Left ventricle myocardium inferior (tissue), 1 donor: ENCODE measurements at regions not wholly inside any gene's neighbourhood (a gene's known extent, or its start where the extent isn't known, plus 50 kb on each side); places are given as distances from the start of the nearest gene placed in this dataset.

Source experiments
- DNase-seq: peaks from one replicate; pipeline ENCODE4 v3.0.0-alpha.2; 2020
- H3K27ac ChIP-seq: fragments of 200-600 bp; replicated peaks from 2 replicates; pipeline ENCODE4 v1.8.0; 2021
- H3K27me3 ChIP-seq: fragments of 200-600 bp; 2 replicates; pipeline ENCODE4 v1.8.0; 2021; ENCODE audit warnings: low read depth
- H3K36me3 ChIP-seq: fragments of 200-600 bp; 2 replicates; pipeline ENCODE4 v1.8.0; 2021
- H3K4me1 ChIP-seq: fragments of 200-600 bp; 2 replicates; pipeline ENCODE4 v1.8.0; 2021
- H3K4me3 ChIP-seq: fragments of 200-600 bp; 2 replicates; pipeline ENCODE4 v1.8.0; 2021; ENCODE audit warnings: mild to moderate bottlenecking, moderate library complexity
- H3K9me3 ChIP-seq: fragments of 200-600 bp; replicated peaks from 2 replicates; pipeline ENCODE4 v1.8.0; 2021
- intact Hi-C: fragments of 100-400 bp; cut with micrococcal nuclease; formaldehyde crosslinking; loops from one replicate; pipeline ENCODE4 v1.11.0; 2022
- TF ChIP-seq, protein P1 (sequence below): fragments of 200-600 bp; IDR thresholded peaks from 2 replicates; pipeline ENCODE4 v1.8.0; 2021; ENCODE audit warnings: antibody characterized with exemption, mild to moderate bottlenecking, borderline replicate concordance
- donor health status: DM: no; HTN: yes; CAD: no; lungs with severe emphysema.

DNA sequence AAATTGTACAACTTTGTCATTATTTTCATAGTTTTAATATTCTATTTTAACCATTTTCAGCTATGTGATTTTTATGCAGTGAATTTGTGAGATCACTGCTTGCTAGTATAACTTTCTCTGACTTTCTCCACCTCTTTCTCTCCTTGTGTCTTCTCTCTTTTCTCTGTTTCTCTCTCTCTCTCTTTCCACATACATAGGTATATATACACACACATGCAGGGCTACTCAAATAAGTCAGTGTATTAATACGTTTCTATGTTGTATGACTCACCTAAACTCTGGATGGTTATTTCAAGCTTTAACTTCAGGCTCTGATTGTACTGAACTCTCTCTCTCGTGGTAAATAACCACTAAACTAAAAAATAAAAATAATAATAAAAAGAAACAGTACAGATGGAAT lies 1389.3 kb upstream of the ALCAM start:
- no peaks in the 10 kb centered on the region for H3K36me3 ChIP-seq
- intact Hi-C loops: no loop called here
- H3K9me3 ChIP-seq: peaks cover 7% of the 10 kb centered on the region
- no peak overlapping the region for H3K27ac ChIP-seq
- H3K4me3 ChIP-seq: no peak overlapping the region
- DNase-seq: no peak
- TF ChIP-seq, protein P1, sequence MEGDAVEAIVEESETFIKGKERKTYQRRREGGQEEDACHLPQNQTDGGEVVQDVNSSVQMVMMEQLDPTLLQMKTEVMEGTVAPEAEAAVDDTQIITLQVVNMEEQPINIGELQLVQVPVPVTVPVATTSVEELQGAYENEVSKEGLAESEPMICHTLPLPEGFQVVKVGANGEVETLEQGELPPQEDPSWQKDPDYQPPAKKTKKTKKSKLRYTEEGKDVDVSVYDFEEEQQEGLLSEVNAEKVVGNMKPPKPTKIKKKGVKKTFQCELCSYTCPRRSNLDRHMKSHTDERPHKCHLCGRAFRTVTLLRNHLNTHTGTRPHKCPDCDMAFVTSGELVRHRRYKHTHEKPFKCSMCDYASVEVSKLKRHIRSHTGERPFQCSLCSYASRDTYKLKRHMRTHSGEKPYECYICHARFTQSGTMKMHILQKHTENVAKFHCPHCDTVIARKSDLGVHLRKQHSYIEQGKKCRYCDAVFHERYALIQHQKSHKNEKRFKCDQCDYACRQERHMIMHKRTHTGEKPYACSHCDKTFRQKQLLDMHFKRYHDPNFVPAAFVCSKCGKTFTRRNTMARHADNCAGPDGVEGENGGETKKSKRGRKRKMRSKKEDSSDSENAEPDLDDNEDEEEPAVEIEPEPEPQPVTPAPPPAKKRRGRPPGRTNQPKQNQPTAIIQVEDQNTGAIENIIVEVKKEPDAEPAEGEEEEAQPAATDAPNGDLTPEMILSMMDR: no peak
- no peaks in the 10 kb centered on the region for H3K4me1 ChIP-seq
- no peaks in the 10 kb centered on the region for H3K27me3 ChIP-seq

DNA sequence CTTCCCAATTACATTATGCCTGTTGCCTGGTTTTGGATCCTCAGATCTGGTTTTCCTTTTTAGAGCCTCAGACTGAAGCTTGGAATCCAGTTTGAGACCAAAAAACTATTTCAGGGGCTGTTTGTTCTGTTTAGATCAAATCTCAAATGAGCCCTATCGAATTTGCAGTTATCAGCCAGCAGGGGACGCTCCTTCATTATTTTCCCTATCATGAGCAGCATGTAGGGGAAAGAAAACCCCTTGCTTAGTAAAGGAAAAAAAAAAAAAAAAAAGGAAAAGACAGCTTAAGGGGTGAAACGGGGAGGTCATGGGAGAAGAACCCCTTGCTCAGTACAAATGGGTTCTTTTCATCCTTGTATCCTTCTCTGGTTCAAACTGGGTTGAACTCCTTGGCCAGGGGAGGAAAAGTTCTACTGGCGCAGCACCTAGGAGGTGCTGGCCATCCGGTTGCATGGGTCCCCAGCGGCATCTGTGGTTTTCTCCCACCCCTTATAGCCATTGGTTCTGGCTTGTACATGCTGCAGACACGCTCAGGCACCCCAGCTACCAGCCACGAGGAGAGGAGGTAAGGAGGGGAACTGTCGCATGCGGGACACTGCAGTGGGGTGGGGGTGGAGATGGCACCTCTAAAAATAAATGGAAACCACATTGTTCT lies 1375.1 kb upstream of the ALCAM start:
- Histone ChIP-seq H3K27me3 (no peaks in the 10 kb centered on the region), H3K9me3 (peaks cover 22% of the 10 kb centered on the region), H3K4me3 (no peak overlapping the region), H3K36me3 (no peaks in the 10 kb centered on the region), H3K27ac (no peak overlapping the region), H3K4me1 (no peaks in the 10 kb centered on the region)
- DNase-seq: no peak
- TF ChIP-seq, protein P1: no peak
- intact Hi-C loops: no loop called here

GRCh38 chr3:103992469-103992868 lies 1374.2 kb upstream of the ALCAM start:
- TF ChIP-seq, protein P1: no peak
- peaks cover 22% of the 10 kb centered on the region for H3K9me3 ChIP-seq
- H3K27ac ChIP-seq: no peak overlapping the region
- no peaks in the 10 kb centered on the region for H3K27me3 ChIP-seq
- H3K36me3 ChIP-seq: no peaks in the 10 kb centered on the region
- intact Hi-C loops: no loop called here
- H3K4me3 ChIP-seq: no peak overlapping the region
- DNase-seq: no peak
- H3K4me1 ChIP-seq: no peaks in the 10 kb centered on the region

- H3K9me3 ChIP-seq: no peaks in the 10 kb centered on the region
- no peaks in the 10 kb centered on the region for H3K36me3 ChIP-seq
- TF ChIP-seq, protein P1: no peak
- no peaks in the 10 kb centered on the region for H3K4me1 ChIP-seq
- no peak overlapping the region for H3K4me3 ChIP-seq
- no peaks in the 10 kb centered on the region for H3K27me3 ChIP-seq
- H3K27ac ChIP-seq: no peak overlapping the region
- intact Hi-C loops: no loop called here
- no peak for DNase-seq
Observed at GRCh38 chr3:104004956-104005355, 1361.8 kb upstream of the ALCAM start.

GRCh38 chr3:104005815-104006214 lies 1360.9 kb upstream of the ALCAM start:
- DNase-seq: no peak
- H3K36me3 ChIP-seq: no peaks in the 10 kb centered on the region
- no peaks in the 10 kb centered on the region for H3K27me3 ChIP-seq
- H3K9me3 ChIP-seq: no peaks in the 10 kb centered on the region
- H3K4me3 ChIP-seq: no peak overlapping the region
- intact Hi-C loops: no loop called here
- TF ChIP-seq, protein P1: no peak
- no peak overlapping the region for H3K27ac ChIP-seq
- no peaks in the 10 kb centered on the region for H3K4me1 ChIP-seq
